Left forelimb (tissue), 1 donor: ENCODE measurements at regions not wholly inside any gene's neighbourhood (a gene's known extent, or its start where the extent isn't known, plus 50 kb on each side); places are given as distances from the start of the nearest gene placed in this dataset.

Experiments
- DNase-seq: peaks from one replicate; pipeline ENCODE4 v3.0.0-alpha.2; 2018; ENCODE audit warnings: low spot score

DNA sequence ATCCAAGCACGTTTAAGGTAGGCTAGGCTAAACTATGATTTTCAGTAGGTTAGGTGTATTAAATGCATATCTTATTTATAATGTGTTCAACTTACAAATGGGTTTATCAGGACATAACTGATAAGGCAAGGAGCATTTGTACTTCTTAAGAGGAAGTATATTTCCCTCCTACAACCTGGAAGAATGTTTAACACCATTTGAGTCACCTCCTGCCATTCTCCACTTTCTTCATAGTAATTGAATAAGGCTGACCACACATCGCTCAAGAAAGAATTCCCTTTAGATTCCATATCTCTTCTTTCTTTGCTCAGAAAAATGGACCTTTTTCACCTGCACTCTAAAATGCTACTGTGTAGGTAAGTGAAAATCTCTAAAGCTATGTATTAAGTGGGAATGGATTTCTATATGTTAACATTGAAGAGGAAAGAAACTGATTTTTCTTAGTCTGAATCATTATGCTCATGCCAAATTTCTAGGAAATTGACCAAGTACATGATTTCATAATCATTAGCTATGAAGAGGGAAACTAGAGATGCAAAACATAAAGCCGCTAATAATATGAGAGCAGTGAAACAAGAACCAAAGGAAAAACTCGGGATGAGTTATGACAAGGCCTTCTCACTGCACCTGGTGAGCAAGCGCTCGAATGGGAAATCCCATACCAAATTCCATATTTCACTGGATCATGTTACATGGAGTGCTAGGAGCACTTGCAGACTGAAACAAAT, 210.4 kb downstream of the ALDH8A1 start:
- no peak for DNase-seq

DNA sequence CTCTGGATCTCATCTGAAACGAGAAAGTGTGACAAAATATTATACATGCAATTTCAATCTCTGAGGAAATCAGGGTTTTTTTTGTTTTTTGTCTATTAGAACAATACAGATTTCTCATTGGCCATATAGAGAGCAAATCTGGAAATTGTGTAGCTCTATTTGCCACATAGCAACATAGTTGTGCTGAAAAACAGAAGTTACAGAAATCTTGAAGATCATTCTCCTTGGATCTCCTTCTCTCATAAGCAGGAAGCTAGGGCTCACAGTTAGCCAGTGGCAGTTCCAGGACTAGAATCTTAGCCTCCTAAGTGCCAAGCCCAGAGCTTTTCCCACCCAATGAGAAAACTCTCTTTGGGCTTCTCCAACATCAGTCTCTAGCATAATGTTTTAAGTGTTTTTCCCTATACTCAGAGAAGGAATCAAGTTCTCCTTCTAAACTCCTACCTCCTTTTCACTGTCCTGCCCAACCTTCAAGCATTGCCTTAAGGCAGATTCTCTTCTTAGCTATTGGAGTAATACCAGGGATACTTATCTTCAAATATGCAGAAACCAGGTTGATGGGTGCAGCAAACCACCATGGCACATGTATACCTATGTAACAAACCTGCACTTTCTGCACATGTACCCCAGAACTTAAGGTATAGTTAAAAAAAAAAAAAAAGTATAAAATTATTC, 211.6 kb downstream of the ALDH8A1 start:
- no peak for DNase-seq

- DNase-seq: no peak
Measured at GRCh38 chr6:134735461-134735860, 214.4 kb downstream of the ALDH8A1 start.

GRCh38 chr6:134734312-134734869, 215.5 kb downstream of the ALDH8A1 start:
- no peak for DNase-seq

DNA sequence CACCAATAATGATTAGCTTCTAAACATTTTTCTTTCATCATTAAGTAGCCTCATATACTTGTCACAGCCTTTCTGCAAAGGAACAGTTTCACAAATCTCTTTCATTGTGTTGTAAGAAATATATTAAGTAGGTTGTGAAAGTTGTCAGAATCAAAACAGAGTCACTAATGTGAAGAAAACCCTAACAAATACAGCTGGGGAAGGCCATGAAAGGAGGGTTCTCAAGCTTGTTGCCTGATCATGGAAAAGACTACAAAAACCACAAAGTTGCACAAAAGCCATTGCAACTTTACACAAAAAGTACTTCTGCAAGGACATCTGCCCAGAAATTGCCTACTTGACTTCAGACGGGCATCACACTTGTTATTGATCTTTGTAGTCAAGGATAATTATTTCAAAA, 216.1 kb downstream of the ALDH8A1 start:
- no peak for DNase-seq

- no peak for DNase-seq
Measured at GRCh38 chr6:134732763-134733162, 217.1 kb downstream of the ALDH8A1 start.

DNA sequence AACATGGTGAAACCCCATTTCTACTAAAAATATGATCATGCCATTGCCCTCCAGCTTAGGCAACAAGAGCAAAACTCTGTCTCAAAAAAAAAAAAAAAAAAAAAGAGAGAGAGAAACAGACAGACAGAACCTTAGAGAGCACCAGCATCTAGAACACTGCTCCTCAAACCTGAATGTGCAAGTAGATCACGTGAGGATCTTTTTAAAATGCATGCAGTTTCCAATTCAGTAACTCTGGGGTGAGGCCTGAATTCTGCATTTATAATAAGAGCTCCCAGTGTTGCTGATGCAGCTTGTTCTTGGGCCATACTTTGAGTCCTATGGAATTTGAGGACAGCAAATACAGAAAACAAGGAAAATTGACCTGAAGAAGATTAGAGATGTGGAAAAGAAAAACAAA, 218.3 kb downstream of the ALDH8A1 start:
- DNase-seq: no peak

DNA sequence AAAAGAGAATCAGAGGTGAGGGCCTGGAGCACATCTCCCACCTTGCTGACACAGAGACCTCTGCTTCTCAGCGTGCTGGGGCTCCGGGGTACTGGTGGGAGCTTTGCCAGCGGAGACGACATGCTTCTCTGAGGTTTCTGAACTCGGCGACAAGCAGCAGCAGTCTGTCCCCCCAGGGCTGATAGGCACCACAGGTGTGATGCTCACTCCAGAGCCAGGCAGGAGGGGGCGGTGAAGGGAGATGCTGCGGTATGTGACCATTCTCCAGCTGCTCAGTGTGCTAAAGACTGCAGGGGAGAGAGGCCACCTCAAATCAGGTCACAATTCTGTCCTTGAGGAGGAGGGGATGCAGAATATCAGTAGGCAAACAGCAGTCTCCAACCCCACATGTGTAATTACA, 219.9 kb downstream of the ALDH8A1 start:
- DNase-seq: no peak

- DNase-seq: no peak
Measured at GRCh38 chr6:134729561-134729960, 220.3 kb downstream of the ALDH8A1 start.

- DNase-seq: no peak
Measured at GRCh38 chr6:134727081-134727480, 222.8 kb downstream of the ALDH8A1 start.

DNA sequence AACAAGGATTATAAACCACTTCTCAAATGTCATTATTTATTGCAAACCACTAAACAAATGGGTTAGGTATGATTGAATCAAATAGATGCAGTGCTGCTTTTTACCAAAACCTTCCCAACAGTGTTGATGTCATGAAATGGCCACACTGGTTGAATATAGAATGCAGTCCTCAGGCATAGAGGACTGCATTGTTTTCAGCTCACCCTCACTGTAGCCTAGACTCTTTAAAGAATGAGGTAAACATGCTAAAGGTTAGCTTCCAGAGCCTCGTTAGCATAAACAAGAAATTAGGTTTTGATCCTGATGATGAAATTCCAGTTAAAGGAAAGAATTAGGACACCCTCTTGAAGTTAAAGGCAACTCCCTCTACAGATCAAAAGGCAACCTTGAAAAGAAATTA, 224.3 kb downstream of the ALDH8A1 start:
- DNase-seq: no peak

GRCh38 chr6:134724771-134725340, 225.0 kb downstream of the ALDH8A1 start:
- DNase-seq: no peak

DNA sequence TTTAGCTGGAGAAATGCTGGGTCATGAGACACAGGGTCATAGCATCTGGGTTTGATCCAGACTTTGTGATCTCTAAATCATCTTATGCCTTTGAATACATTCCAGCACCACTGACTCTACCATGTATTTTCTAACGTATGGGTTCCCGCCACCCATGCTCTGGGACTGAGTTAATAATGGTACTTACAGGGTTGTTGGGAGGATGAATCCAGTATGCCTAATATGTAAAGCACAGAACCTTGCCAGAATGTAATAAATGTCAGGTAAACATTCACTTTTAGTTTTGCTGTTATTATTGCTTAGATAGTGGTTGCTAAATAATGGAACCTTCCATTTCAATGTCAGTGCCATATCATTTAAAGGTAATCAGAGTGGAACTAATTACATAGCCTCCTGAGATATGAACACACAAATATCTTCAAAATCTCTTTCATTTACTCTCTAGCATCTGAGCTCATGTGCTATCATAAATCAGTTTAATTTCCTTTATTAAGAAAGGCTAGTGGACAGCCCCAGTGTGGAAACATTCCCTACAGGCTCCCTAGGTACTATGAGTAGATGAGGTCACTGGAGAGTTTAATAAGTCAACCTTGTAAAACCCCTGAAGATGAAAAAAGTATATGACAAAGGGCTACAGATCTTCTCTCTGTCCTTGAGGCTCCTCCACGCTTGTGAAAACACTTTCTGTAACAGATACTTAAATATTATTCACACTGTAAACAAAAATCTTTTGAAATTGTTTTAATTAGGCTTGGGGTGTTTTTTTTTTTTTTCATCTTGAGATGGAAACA, 226.6 kb downstream of the ALDH8A1 start:
- no peak for DNase-seq

DNA sequence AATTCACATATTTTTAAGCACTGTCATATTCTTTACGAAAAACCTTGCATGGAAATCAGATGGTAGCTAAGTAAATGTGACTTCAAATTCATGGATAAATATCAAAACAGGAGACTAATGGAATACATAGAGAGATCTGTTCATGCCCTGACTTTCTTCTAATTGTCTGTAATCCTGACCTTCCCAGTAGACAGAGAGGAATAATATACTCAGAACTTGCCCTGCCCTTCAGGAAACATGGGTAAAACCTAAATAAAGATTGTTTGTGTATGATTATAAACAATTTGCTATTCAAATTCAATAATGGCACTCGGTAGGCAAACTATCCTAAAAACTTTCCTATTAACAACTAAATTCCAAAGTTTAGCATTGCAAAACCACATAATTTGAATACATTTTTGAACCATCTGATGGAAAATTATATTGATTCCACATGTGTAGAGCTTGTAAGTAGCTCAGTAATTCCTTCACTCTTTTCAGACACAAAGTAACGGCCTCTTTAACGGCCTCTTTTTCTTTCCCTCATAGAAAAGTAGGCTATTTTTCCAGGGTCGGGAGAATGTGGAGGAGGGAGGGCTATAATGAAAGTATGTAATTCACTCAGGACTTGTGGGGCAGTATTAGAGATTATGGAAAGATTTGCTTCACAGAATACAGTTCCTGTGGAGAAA, 227.6 kb downstream of the ALDH8A1 start:
- no peak for DNase-seq

DNA sequence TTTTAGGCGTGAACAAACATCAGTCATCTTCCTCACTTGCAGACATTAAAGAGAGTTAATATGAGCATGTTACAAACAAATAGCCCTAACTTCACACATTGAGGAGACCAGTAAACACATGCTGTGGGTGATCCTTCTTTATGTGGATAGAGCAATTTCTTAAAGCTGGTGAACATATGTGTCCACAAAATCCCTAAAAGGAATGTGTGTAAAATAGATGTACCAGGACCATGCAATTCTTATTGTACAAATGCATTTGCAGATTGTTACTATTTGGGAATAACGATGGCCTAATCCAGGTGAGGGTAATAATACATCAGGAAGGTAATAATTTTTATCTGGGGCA, 228.9 kb downstream of the ALDH8A1 start:
- DNase-seq: no peak

GRCh38 chr6:134720353-134721059, 229.4 kb downstream of the ALDH8A1 start:
- no peak for DNase-seq

DNA sequence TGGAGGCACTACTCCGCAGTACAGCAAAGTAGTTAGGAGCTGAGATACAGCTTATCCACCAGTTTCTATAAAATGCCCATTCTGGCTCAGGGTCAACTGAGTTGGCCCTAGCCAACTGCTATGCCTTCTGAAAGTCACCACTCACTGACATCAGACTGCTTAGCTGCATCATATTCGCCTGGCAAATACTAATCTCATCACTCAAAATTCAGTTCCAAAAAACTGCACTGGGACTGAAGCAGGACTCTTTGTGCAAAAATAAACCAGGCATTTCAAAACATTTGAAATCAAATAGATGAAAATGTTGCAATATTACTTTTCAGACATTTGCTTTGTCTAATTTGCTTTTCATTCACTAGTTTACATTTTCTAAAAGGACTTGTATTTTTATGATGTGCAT, 230.0 kb downstream of the ALDH8A1 start:
- DNase-seq: no peak

DNA sequence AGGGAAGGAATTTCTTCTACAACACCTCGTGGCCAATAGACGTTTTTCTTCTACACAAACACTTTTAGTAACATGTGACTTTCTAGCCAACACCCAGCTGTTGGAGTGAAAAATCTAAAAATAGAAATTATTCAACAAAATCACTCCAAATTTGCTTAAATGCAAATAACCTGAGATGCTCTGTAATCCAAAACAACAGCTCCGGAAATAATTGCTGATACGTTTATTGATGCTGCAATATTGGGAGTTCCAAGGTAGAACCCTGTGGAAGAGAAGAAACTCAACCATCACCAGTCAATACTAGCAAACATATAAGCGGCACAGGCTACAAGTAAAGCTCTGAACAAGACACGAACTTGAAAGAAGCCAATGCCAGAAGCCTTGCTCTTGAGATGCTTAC, 230.6 kb downstream of the ALDH8A1 start:
- DNase-seq: no peak

DNA sequence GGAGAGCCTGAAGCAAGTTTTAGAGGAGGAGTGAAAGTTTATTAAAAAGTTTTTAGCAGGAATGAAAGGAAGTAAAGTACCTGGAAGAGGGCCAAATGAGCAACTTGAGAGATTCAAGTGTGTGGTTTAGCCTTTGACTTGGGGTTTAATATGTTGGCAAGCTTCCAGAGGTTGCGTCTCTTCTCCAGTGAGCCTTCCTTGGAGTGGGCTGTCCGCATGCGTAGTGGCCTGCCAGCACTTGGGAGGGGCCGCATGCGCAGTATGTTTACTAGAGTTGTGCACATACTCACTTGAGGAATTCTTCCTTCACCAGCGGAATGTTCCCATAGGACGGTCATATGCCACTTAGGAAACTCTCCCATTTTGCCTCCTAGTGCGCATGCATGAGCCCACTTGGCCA, 235.2 kb downstream of the ALDH8A1 start:
- no peak for DNase-seq

DNA sequence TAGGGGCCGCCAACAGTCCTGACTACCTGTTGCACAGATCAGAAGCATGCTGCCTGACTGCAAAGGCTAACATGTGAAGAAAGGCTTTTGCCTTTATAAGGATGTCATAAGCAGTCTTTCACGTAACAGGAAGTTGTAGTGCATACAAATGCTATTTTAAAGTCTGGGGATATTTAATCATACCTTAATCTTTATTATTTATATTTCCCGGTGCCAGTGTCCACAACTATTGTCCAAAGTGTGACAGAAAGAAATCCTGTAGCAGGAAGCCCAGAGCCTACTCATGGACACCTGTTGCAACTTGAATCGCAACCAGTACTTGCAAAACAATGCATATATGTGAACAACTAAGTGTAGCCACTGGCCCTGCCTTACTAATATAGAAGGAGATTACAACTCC, 235.8 kb downstream of the ALDH8A1 start:
- no peak for DNase-seq

DNA sequence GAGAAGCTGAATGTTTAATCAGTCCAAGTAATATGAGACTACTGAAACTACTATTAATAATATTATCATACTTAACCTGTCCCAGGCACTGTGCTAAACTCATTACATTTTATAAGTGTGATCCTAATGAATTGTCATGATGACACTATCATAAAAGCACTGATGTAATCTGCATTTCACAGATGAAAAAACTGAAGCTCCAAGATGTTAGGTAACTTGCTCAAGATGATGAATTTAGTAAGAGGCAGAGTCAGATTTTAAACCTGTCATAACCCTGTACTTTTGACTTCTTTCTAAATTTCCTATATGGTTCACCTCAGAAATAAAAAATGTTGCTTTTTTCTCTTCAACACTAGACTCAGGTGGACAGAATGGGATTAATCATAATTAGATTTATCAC, 237.6 kb downstream of the ALDH8A1 start:
- DNase-seq: no peak
